ENCODE measurements at regions not wholly inside any gene's neighbourhood (a gene's known extent, or its start where the extent isn't known, plus 50 kb on each side); places are given as distances from the start of the nearest gene placed in this dataset.
A peak's percentile ranks its signal among the peaks of the same experiment; 100 is the strongest.

DNA sequence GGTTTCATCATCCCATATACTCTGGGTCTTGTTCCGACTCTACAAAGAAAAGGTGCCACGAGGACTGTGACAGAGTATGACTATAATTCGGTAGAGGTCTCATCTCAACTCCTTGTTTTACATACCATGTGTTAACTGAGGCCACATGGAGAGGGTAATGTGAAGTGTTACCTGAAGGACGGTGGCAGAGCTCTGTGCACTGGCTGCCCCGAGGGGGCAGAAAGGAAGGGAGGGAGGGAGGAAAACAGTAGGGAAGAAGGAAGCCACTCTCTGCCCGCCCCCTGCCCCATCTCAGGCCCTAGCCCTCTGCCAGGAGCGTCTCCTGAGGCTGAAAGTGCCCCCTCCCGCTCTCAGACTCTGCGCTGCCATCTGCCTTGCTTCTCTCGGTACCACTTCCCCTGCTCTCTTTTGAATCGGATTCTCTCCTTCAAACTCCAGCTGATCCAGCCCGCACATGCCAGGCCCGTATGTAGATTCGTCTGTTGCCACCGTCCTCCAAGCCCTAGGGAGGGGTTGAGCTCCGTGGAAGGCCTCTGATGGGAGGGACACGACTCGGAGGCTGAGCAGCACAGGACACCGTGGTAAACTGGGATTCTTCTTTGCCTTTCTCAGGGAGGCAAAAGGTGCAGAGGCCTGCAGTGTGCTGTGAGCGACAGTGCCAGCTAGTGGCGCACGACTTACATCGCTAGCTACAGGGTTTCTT, 70.5 kb upstream of the ATP10A start:
- TF ChIP-seq CTCF (IDR thresholded peaks at IDR 0.05; ENCODE audit: low read depth, low read length), result peak; percentile 44
- no peak for TF ChIP-seq EZH2phosphoT487 (IDR thresholded peaks at IDR 0.05; ENCODE audit: low read depth)

Data from OCI-LY3 (cell line).